Cardiac muscle cell (in vitro differentiated cells and primary cell): ENCODE measurements at regions not wholly inside any gene's neighbourhood (a gene's known extent, or its start where the extent isn't known, plus 50 kb on each side); places are given as distances from the start of the nearest gene placed in this dataset.
"Not testable (repeated sequence)": the region's sequence is repeated elsewhere in the genome, so short reads cannot be mapped to it uniquely, and the experiment has no call there.

Experiments used
- DNase-seq, 2 donors: peaks; one replicate each; pipeline versions ENCODE4 v3.0.0 to v3.0.0-alpha.2; 2010 to 2017; ENCODE audit warnings: low read depth in 1 of 2, low spot score in 1 of 2
- H3K27ac ChIP-seq: fragments of 200-600 bp; sonication (generic); 2 replicates; pipeline ENCODE4 v1.5.1; 2016
- H3K27me3 ChIP-seq: fragments of 200-600 bp; sonication (generic); 2 replicates; pipeline ENCODE4 v1.6.0; 2016; ENCODE audit warnings: control low read depth
- H3K36me3 ChIP-seq: fragments of 200-600 bp; sonication (generic); 2 replicates; pipeline ENCODE4 v1.5.1; 2016; ENCODE audit warnings: control low read depth
- H3K4me1 ChIP-seq: fragments of 200-600 bp; sonication (generic); 2 replicates; pipeline ENCODE4 v1.8.1; 2017; ENCODE audit warnings: low read depth, mild to moderate bottlenecking, mixed run types
- H3K4me3 ChIP-seq: fragments of 200-600 bp; sonication (generic); 2 replicates; pipeline ENCODE4 v1.5.1; 2016; ENCODE audit warnings: mild to moderate bottlenecking
- H3K9me3 ChIP-seq: fragments of 200-600 bp; sonication (generic); 2 replicates; pipeline ENCODE4 v1.5.1; 2017; ENCODE audit warnings: low read depth, mild to moderate bottlenecking, control low read depth
- CTCF ChIP-seq: IDR thresholded peaks from 2 replicates; pipeline ENCODE4 v1.5.1; 2012; ENCODE audit warnings: low read depth, mild to moderate bottlenecking, low read length

- Histone ChIP-seq H3K4me1 (peaks cover 28% of the 10 kb centered on the region), H3K9me3 (no peaks in the 10 kb centered on the region), H3K36me3 (no peaks in the 10 kb centered on the region), H3K4me3 (no peak overlapping the region), H3K27ac (no peak overlapping the region), H3K27me3 (no peaks in the 10 kb centered on the region)
- no peak for TF ChIP-seq CTCF
- peak in 1 of 2 donors; percentile 17 for DNase-seq
Observed at GRCh38 chr1:213622365-213623063, 365.3 kb upstream of the PROX1 start.

- H3K27ac ChIP-seq, result no peak overlapping the region
- H3K9me3 ChIP-seq, result no peaks in the 10 kb centered on the region
- no peaks in the 10 kb centered on the region for H3K27me3 ChIP-seq
- H3K4me1 ChIP-seq, result peaks cover 28% of the 10 kb centered on the region
- TF ChIP-seq CTCF, result no peak
- H3K4me3 ChIP-seq, result no peak overlapping the region
- H3K36me3 ChIP-seq, result no peaks in the 10 kb centered on the region
- DNase-seq, result no peak
Observed at GRCh38 chr1:213623064-213623581, 364.6 kb upstream of the PROX1 start.

- H3K4me1 ChIP-seq, result peaks cover 28% of the 10 kb centered on the region
- H3K27ac ChIP-seq, result no peak overlapping the region
- TF ChIP-seq CTCF, result no peak
- H3K36me3 ChIP-seq, result no peaks in the 10 kb centered on the region
- no peaks in the 10 kb centered on the region for H3K9me3 ChIP-seq
- H3K4me3 ChIP-seq, result no peak overlapping the region
- no peak for DNase-seq
- H3K27me3 ChIP-seq, result no peaks in the 10 kb centered on the region
Observed at GRCh38 chr1:213623862-213624261, 363.9 kb upstream of the PROX1 start.

- H3K9me3 ChIP-seq, H3K4me1 ChIP-seq, H3K27me3 ChIP-seq, H3K4me3 ChIP-seq, H3K27ac ChIP-seq, H3K36me3 ChIP-seq, DNase-seq: not testable (repeated sequence)
Observed at GRCh38 chr1:213636778-213637177, 351.0 kb upstream of the PROX1 start.

- no peak for DNase-seq
- H3K9me3 ChIP-seq, result no peaks in the 10 kb centered on the region
- no peaks in the 10 kb centered on the region for H3K27me3 ChIP-seq
- H3K36me3 ChIP-seq, result no peaks in the 10 kb centered on the region
- peaks cover 3% of the 10 kb centered on the region for H3K4me1 ChIP-seq
- no peak for TF ChIP-seq CTCF
- H3K27ac ChIP-seq, result no peak overlapping the region
- H3K4me3 ChIP-seq, result no peak overlapping the region
Observed at GRCh38 chr1:213641312-213641711, 346.5 kb upstream of the PROX1 start.

GRCh38 chr1:213643360-213643759, 344.4 kb upstream of the PROX1 start:
- no peak for DNase-seq
- TF ChIP-seq CTCF, result no peak
- Histone ChIP-seq H3K4me3 (no peak overlapping the region), H3K36me3 (no peaks in the 10 kb centered on the region), H3K4me1 (peaks cover 3% of the 10 kb centered on the region), H3K9me3 (no peaks in the 10 kb centered on the region), H3K27ac (no peak overlapping the region), H3K27me3 (no peaks in the 10 kb centered on the region)
